DMS 273 (cell line): ENCODE measurements at regions not wholly inside any gene's neighbourhood (a gene's known extent, or its start where the extent isn't known, plus 50 kb on each side); places are given as distances from the start of the nearest gene placed in this dataset.

ENCODE experiments used
- DNase-seq: peaks from one replicate; lab custom pipeline; 2025; ENCODE audit not compliant: unreplicated experiment; lab: John Stamatoyannopoulos, UW

DNA sequence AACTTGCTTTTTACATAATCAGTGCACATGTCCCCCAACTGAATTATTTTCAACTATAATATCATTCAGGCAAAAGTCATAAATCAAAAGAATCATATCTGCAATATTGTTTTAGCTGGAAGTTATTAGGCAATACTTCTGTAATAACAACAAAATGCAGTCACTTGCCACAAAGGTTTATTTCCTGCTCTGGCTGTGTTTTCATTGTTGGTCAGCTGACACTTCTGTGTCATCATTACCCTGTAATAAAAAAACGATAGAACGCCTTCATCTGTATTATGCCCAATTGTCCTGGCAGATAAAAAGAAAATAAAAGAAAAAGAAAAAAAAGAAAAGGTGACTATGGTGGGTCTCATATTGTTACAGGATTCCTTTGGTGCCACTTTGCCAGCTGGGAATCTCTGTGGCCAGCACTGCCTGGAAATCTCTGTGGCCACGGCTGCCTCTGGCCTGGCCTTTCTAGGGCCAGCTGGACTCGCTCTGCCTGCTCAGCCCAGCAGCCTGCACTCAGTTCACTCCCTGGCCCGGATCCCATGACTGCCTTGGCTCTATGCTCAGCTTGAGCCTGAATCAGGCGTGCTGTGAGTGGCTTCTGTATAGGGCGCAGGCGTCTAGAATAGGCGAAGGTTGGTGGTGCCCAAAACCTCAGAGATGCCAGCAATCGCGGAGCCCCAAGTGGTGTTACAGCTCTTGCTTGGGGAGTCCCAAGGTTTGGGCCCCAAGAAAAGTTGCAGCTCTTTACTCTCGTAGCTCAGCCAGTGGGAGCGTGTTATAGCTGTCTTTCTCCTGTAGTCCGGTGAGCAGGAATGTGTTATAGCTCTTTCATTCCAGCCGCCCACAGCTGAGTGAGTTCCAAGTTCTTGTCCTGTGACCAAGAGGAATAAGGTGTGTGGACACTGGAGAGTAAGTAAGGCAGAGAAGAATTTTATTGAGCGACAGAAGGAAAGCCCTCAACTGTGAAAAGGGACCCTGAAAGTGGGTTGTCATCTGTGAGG is 1227.1 kb downstream of the SLITRK1 start:
- DNase-seq: no peak

DNA sequence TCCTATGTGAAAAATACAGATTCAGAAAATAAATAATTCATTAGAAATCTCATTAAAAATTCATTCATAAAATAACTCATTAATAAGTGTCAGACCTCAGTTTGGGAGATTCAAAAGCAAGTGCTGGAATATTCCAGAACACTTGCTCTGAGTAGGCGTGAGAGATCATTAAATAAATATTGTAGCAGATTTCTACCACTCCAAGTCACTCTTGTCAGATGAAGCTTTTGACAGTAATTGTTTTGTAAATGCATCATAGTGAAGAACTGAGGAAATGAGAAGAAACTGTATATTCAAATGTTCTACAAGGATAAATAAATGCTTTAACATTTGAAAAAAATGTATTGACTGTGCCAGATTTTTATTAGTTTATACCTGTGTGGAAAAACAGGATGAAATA is 1228.1 kb downstream of the SLITRK1 start:
- no peak for DNase-seq

DNA sequence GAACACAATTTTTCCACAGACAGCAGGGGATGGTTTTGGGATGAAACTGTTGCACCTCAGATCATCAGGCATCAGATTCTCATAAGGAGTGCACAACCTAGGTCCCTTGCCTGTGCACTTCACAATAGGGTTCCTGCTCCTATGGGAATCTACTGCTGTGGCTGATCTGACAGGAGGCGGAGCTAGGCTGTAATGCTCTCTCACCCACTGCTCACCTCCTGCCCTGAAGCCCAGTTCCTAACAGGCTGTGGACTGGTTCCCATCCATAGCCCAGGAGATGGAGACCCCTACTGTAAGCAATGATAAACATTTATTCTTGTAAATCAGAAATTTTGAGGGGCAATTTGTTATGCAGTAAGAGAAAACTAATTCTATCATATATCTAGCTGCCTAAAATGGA is 1234.7 kb downstream of the SLITRK1 start:
- DNase-seq: no peak

DNA sequence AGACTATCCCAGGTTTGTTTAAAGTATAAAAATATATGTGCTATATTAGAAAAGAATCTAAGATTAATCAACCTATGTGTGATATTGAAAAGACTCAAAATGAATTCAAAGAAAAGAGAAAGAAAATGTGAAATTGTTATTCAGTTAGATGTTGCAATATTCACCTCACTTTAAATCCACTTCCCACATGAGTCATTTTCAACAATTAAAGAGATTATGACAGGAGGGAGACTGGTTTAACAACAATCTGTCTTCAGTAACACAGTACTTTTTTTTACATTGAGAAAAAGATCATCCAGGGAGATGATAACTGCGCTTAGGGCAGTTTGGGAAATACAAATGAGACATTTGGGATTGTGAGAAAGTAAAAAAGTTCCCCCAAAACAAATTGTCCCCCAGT is 1246.2 kb downstream of the SLITRK1 start:
- peak; percentile 73 for DNase-seq

DNA sequence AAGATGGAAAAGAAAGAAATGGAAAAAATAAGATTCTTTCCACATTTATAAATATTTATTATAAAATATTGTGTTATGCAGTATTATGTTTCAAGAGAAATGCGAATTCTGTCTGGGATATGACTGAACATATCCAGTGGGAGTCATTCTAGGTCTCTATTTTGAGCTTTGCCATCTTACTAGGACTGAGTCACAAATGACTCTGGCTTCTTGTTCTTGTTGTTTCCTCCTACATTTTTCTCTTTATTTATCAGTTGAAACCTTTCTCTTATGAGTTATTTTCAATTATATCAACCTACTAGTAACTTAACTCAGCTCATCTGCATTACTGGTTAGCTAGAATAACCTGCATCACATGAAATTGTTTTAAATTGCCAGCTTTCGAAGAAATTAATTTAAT is 1247.3 kb downstream of the SLITRK1 start:
- DNase-seq: no peak

DNA sequence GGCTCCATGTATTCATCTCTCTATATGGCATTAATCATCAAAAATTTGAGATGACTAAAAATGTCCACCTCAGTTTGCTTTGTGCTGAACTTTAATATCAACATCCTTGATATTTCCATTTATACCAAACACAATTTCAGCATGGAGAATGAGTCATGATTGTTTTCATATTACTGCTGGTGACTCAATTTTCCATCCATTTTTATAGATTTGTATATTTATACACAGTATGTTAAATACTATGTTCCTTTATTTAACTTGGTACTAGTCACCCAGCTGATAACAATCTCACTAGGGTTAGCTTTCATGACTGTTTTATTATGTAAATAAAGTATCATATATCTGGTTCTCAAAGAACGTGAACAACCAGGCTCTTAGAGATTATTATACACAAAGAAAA is 1255.1 kb downstream of the SLITRK1 start:
- DNase-seq: no peak

DNA sequence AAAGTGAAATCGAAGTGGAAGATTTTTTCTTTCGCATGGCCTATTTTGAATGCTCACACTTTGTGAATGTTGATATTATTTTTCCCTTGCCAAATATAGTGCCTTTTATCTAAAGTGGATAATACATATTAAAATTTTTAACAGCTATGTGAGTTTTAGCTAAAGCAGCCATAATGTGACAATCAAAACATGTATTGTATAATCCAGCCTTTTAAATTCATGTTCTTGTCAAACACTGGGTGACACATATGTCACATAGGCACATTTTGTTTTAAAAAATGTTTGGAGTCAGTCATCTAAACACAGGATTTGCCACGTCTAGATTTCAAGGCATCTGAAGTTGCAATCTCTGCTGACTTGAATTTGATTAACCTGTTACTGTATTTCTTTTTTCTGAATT is 1256.6 kb downstream of the SLITRK1 start:
- no peak for DNase-seq

DNA sequence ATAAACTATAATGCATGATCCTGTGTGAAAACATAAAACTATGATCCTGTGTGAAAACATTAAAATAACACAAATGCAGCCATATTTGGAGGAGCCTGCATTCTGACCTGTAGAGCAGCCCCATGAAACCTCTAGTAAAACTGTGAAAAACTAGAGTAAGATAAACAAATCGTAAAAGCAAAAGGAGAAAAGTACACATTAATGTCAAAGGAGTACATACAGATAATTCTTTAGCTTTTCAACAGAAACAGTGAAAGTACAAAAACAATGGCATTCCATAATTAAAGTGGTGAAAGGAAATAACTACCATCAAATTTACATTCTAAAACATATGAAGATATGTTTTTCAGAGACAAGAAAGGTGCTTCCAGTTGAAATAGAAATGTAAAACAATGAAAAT is 1267.2 kb downstream of the SLITRK1 start:
- DNase-seq: no peak

DNA sequence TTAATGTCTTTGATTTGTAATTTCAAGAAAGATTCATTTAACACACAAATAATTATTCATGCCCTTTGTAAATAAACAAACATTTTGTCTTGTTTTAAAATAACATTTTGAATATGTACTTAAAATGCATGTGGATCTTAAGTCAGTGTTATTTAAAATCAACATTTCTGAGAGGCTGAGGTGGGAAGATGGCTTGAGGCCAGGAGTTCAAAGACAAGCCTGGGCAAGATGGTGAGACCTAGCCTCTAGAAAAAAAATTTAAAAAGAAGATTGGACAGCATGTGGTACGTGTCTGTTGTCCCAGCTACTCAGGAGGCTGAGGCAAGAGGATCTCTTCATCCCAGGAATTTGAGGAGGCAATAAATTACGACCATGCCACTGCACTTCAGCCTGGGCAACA is 1268.2 kb downstream of the SLITRK1 start:
- peak; percentile 14 for DNase-seq

DNA sequence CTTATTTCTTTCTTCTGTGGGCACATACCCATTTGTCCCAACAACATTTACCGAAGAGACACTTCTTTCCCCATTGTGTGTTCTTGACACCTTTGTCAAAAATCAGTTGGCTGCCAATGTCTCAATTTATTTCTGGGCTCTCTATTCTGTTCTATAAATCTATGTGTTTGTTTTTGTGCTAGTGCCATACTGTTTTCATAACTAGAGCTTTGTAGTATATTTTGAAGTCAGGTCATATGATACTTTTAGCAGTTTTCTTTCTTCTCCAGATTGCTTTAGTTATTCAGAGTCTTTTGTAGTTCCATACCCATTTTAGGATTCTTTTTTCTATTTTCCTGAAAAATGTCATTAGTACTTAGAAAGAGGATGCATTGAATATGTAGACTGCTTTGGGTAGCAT is 1276.3 kb downstream of the SLITRK1 start:
- DNase-seq: no peak

DNA sequence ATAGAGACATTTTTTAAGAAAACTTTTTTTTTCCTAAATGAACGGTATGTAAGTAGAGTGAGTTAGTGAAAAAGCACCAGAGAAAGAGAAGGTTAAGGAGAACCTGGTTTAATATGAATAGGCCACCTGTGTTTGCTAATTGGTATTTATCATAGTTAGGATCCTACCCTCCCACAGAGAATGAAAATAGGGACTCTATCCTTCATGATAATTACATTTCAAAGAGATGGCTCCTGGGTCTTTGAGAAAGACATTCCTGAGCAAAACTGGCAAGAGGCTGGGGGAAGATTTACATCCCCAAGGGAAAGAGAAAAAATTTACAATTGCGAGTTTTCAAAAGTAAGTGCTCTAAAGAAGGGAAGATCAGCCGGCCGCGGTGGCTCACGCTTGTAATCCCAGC is 1284.5 kb downstream of the SLITRK1 start:
- no peak for DNase-seq

DNA sequence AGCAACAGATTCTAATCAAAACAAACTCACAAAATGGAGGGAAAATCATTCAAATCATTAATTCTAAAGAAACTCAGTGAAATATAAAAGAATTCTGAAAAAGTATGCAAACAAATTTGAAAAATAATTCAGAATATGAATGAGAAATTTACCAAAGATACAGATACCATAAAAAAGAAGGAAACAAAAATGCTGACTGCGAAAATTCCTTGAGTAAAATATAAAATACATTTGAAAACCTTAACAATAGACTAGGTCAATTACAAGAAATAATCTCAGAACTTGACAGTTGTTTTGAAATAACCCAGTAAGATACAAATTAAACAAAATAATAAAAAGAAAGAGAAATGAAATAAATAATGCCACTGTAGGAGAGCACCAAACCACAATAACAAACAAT is 1289.0 kb downstream of the SLITRK1 start:
- DNase-seq: no peak

DNA sequence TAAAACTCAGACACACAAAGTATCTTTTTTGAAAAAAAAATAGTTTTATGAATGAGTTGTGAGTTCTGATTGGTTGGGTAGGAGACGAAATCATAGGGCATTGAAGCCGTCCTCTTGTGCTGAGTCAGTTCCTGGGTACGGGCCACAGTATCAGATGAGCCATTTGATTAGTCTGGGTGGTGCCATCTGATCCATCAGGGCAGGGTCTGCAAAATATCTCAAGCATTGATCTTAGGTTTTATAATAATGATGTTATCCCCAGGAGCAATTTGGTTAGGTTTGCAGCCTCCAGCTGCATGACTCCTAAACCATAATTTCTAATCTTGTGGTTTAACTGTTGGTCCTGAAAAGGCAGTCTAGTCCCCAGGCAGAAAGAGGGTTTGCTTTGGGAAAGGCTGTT is 1310.6 kb downstream of the SLITRK1 start:
- DNase-seq: no peak

DNA sequence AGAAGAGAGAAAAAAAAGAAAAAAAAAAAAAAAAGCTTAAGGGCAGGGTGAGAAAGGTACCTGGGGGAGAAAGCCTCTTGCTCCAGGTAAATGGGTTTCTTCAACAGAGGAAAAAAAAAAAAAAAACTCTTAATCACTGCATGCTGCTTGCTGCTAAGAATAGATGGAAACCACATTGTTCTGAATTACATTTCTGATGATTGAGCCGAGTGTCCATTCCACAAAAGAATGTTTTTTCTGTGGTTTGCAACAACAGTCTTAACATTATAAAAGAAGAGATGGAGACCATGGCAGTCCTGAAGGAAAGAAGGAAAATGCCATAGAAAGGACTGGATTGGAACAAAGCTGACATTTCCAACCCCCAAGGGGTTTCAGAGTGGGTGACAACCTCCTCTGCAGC is 1312.7 kb downstream of the SLITRK1 start:
- no peak for DNase-seq

DNA sequence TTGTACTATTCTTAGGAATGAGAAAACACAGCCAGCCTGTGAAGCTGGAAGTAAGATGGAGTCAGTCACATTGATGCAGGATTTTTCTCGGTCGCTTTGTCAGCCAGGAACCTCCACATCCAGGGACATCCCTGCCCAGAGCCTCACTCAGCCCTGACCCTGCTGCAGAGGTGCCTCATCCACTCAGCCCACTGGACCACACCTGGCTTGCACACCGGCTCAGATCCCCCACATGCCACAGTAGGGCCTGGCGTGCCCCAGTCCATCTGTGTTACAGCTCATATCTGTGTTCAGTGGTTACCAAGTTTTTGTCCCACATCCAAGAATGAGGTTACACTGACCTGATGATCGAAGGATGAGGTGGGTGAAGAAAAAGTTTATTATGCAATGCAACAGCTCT is 1315.4 kb downstream of the SLITRK1 start:
- DNase-seq: no peak

DNA sequence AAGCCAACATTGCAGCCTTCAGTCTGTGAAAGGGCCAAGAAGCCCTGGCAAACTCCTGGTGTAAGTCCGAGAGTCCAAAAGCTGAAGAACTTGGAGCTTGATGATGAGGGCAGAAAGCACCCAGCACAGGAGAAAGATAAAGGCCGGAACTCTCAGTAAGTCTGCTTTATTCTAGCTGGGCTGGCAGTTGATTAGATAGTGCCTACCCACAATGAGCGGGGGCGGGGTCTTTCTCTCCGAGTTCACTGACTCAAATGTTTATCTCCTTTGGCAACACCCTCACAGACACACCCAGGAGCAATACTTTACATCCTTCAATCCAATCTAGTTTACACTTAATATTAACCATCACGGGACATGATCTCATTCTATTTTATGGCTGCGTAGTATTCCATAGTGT is 1317.1 kb downstream of the SLITRK1 start:
- no peak for DNase-seq

DNA sequence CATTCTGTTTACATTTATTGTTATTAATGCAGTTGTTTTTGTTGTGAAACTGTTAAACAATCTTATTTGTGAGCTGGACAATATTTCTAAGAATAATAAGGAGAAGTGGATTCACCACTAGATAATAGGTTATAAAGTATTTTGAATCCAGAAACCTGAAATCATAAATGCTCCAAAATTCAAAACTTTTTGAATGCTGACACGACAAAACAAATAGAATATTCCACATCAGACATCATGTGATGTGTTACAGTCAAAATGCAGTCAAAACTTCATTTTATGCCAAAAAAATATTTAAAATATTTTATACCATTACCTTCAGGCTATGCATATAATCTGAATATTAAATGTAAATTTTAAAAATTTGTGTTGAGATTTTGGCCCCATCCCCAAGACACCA is 1321.4 kb downstream of the SLITRK1 start:
- DNase-seq: no peak

DNA sequence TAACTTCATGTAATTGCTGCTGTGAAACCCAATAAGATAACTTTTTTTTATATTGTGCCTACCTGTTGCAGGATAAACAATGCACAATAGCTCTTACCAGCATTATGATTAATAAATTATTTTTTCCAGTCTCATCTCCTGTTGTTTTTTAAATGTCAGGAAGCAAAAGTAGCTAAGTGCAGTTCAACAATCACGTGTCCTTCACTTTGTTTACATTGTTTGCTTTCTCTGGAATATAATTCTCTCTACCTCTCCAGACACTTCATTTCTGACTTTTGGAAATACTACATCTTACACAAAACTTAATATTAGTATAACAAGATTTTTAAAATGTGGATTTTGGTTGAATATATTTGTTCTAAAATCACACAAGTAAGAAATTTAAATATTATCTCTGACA is 1359.4 kb downstream of the SLITRK1 start:
- DNase-seq: no peak

DNA sequence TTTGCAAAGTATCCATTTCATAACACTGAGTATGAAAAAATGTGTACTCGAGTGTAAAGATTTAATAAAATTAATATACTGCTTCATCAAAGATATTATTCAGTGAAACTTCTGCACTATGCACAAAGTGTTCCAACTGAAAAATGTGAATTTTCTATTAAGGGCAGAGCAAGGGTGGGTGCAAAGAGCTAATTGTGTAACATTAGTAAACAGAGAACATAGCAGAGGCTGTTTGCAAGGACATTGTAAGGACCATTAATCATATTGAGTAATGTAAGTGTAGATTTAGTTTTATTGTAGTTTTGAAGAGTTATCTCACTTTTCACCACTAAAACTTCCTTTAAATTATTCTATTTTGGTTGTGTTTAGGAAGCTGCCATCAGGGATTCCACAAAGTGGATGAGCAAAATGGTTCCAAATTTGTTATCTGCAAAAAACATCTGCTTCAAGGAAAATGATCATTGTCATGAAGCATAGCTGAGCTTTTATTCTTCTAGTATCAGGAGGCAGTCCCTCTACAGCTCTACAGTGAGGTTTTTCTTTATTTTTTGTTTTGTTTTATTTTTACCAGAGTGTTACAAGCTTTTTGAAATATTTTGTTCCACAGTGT is 1375.4 kb downstream of the SLITRK1 start:
- DNase-seq: no peak

DNA sequence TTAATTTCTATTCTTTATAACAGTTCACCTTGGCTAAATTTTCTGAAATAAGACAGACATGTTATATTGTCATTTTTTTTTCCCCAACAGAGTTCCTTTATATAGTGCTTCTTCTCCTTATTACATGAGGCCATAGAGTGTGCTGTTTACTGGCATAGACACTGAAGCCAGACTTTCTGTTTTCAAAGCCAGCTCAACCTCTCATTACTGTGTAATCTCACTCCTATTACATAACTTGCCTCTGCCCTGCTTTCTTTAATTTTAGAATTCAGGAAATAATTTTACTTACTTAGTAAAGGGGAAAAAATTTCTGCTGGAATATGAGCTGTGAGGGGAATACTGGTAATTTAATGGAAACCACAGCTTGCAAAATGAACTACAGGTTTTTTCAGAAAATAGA is 1380.4 kb downstream of the SLITRK1 start:
- no peak for DNase-seq

DNA sequence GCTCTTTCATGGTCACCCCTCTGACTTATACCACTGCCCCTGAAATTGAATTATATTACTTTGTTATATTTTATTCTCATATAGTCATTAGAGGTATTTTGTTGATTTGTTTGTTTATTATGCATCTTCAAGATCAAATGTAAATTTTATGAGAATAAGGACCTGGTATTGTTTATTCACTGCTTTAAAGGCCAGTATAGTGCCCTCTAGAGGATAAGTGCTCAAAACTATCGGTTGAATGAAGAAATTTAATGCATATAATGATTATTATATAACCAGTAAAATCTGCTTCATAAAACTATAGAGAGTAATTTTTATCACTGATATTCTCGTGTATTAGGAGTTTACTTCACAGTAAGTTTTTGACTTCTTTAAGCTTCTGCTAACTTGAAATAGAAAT is 1401.9 kb downstream of the SLITRK1 start:
- peak; percentile 23 for DNase-seq

DNA sequence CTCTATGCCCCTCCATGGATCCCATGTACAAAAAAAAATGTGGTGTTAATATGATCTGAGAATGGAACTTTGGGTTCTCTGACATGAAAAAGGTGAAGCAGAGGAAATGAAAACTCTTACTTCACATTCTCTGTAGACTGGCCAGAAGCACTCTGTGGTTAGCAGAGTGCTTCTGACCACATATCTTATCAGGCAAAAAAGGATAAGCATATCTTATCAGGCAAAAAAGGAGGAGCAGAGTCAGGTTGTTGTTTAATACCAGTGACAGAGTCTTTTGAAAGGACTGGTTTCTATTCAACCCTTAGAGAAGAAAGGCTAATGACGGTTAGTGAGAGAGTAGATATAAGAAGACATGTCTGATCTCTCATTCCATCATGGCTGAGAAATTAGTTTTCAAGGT is 1404.8 kb downstream of the SLITRK1 start:
- no peak for DNase-seq

DNA sequence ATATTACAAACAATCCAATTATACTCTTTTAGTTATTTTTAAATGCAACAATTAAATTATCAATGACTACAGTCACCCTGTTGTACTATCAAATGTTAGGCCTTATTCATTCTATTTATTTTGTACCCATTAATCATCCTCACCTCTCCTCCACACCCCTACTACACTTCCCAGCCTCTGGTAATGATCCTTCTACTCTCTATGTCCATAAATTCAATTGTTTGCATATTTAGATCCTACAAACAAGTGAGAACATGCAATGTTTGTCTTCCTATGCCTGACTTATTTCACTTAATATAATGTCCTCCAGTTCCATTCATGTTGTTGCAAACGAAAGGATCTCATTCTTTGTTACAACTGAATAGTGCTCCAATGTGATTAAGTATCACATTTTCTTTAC is 1414.6 kb downstream of the SLITRK1 start:
- DNase-seq: no peak
